SK-N-SH (cell line): ENCODE measurements at regions not wholly inside any gene's neighbourhood (a gene's known extent, or its start where the extent isn't known, plus 50 kb on each side); places are given as distances from the start of the nearest gene placed in this dataset.

Experiments used
- CTCF ChIA-PET: fragments of 300-600, 350-600 bp; formaldehyde crosslinking; extraction: SDS; loops from one replicate; lab custom pipeline; 2021; lab: Yijun Ruan, JAX
- POLR2A ChIA-PET: fragments of 350-600 bp; sonication (Branson Sonifier 250); formaldehyde crosslinking; extraction: SDS; loops from one replicate; lab custom pipeline; 2020; ENCODE audit warnings: antibody characterized with exemption, inconsistent platforms; lab: Yijun Ruan, JAX
- DNase-seq: peaks from one replicate; pipeline ENCODE4 v3.0.0; 2012
- H2AFZ ChIP-seq: fragments of 200-600 bp; sonication (generic); 2 replicates; pipeline ENCODE4 v1.8.1; 2016; ENCODE audit warnings: antibody characterized with exemption, mild to moderate bottlenecking, low read depth
- H3F3A ChIP-seq: fragments of 200-600 bp; sonication (generic); replicated peaks from 2 replicates; pipeline ENCODE3; 2016; ENCODE audit warnings: antibody characterized with exemption, mild to moderate bottlenecking; ENCODE audit not compliant: insufficient read depth
- H3K27ac ChIP-seq, 2 experiments: fragments of 200-500 bp in 1 of 2; fragments of 200-600 bp in 1 of 2; sonication (Bioruptor generic) in 1 of 2; sonication (generic), shearing (Covaris generic) in 1 of 2; 2 replicates each; pipeline versions ENCODE4 v1.5.1 to v1.6.1; 2014 to 2016; ENCODE audit warnings: low read depth in 2 of 2, inconsistent platforms in 1 of 2, low read length in 1 of 2, mild to moderate bottlenecking in 1 of 2, mixed read lengths in 1 of 2
- H3K27me3 ChIP-seq: fragments of 200-600 bp; sonication (generic), shearing (Covaris generic); 2 replicates; pipeline ENCODE4 v1.6.1; 2016; ENCODE audit warnings: mixed run types; ENCODE audit not compliant: insufficient read depth
- H3K36me3 ChIP-seq, 2 experiments: fragments of 200-500 bp in 1 of 2; fragments of 200-600 bp in 1 of 2; sonication (Bioruptor generic) in 1 of 2; sonication (generic) in 1 of 2; replicated peaks in 1 of 2; 2 replicates each; pipeline versions ENCODE3 to v1.5.1; 2014 to 2016; ENCODE audit warnings: low read length in 1 of 2, mild to moderate bottlenecking in 1 of 2; ENCODE audit not compliant: insufficient read depth in 2 of 2, control insufficient read depth in 1 of 2
- H3K4me1 ChIP-seq, 2 experiments: fragments of 200-500 bp in 1 of 2; fragments of 200-600 bp in 1 of 2; sonication (Bioruptor generic) in 1 of 2; sonication (generic), shearing (Covaris generic) in 1 of 2; 2 replicates each; pipeline versions ENCODE4 v1.5.1 to v1.6.1; 2014 to 2016; ENCODE audit warnings: low read depth in 1 of 2, low read length in 1 of 2, mixed run types in 1 of 2; ENCODE audit not compliant: insufficient read depth in 2 of 2, control insufficient read depth in 1 of 2
- H3K4me2 ChIP-seq: fragments of 200-600 bp; sonication (generic), shearing (Covaris generic); 2 replicates; pipeline ENCODE4 v1.6.1; 2017; ENCODE audit warnings: mixed run types
- H3K4me3 ChIP-seq, 2 experiments: fragments of 200-500 bp in 1 of 2; fragments of 200-600 bp in 1 of 2; sonication (Bioruptor generic) in 1 of 2; sonication (generic), shearing (Covaris generic) in 1 of 2; 2 replicates each; pipeline versions ENCODE4 v1.5.1 to v1.8.1; 2014 to 2016; ENCODE audit warnings: low read depth in 2 of 2, inconsistent platforms in 1 of 2, low read length in 1 of 2, mild to moderate bottlenecking in 1 of 2, mixed read lengths in 1 of 2, moderate library complexity in 1 of 2
- H3K79me2 ChIP-seq: fragments of 200-600 bp; sonication (generic); 2 replicates; pipeline ENCODE4 v1.8.1; 2017; ENCODE audit warnings: mild to moderate bottlenecking; ENCODE audit not compliant: insufficient read depth
- H3K9ac ChIP-seq: fragments of 200-600 bp; sonication (generic); 2 replicates; pipeline ENCODE4 v1.6.1; 2017; ENCODE audit warnings: mixed run types
- H3K9me2 ChIP-seq: fragments of 200-600 bp; sonication (generic); 2 replicates; pipeline ENCODE4 v1.6.1; 2017; ENCODE audit warnings: mixed run types
- H3K9me3 ChIP-seq: fragments of 200-600 bp; sonication (generic); 2 replicates; pipeline ENCODE4 v1.6.1; 2017; ENCODE audit warnings: mixed run types, mild to moderate bottlenecking, moderate library complexity
- H4K20me1 ChIP-seq: fragments of 200-600 bp; sonication (generic); 2 replicates; pipeline ENCODE4 v1.6.1; 2017; ENCODE audit warnings: mild to moderate bottlenecking, mixed run types; ENCODE audit not compliant: insufficient read depth
- CHD2 ChIP-seq: fragments of 150-350 bp; IDR thresholded peaks from 2 replicates; pipeline ENCODE4 v1.6.1; 2018; ENCODE audit warnings: low read length; ENCODE audit not compliant: partially characterized antibody
- FOXJ3 ChIP-seq: sonication (generic); formaldehyde crosslinking; IDR thresholded peaks from 2 replicates; pipeline ENCODE4 v1.5.1; 2020; ENCODE audit warnings: mild to moderate bottlenecking, missing genetic modification reagents
- FOXM1 ChIP-seq: IDR thresholded peaks from 2 replicates; pipeline ENCODE4 v1.4.0; 2012; ENCODE audit warnings: low read depth, mild to moderate bottlenecking
- MXI1 ChIP-seq: IDR thresholded peaks from 2 replicates; pipeline ENCODE4 v1.6.1; 2012; ENCODE audit warnings: mild to moderate bottlenecking, low read depth, low read length, improper control_type of control experiment
- NFIC ChIP-seq: IDR thresholded peaks from 2 replicates; pipeline ENCODE4 v1.4.0; 2012; ENCODE audit warnings: borderline replicate concordance
- PBX3 ChIP-seq: IDR thresholded peaks from 2 replicates; pipeline ENCODE4; 2012
- POLR2AphosphoS5 ChIP-seq: IDR thresholded peaks from 2 replicates; pipeline ENCODE4 v1.6.1; 2012; ENCODE audit warnings: low read depth, low read length
- RAD21 ChIP-seq: IDR thresholded peaks from 2 replicates; pipeline ENCODE4 v1.6.1; 2012; ENCODE audit warnings: mild to moderate bottlenecking, low read length
- RCOR1 ChIP-seq: fragments of 150-350 bp; IDR thresholded peaks from 2 replicates; pipeline ENCODE4 v1.6.1; 2017; ENCODE audit warnings: antibody characterized with exemption, low read length
- REST ChIP-seq: IDR thresholded peaks from 2 replicates; pipeline ENCODE4 v1.6.1; 2012; ENCODE audit warnings: mild to moderate bottlenecking, low read depth, low read length, moderate library complexity
- RFX5 ChIP-seq: IDR thresholded peaks from 2 replicates; pipeline ENCODE4 v1.6.1; 2012; ENCODE audit warnings: mild to moderate bottlenecking, improper control_type of control experiment, low read length
- RXRA ChIP-seq: IDR thresholded peaks from 2 replicates; pipeline ENCODE4 v1.4.0; 2012; ENCODE audit warnings: low read depth, mild to moderate bottlenecking, borderline replicate concordance
- SMC3 ChIP-seq: IDR thresholded peaks from 2 replicates; pipeline ENCODE4 v1.6.1; 2012; ENCODE audit warnings: low read depth, low read length, improper control_type of control experiment
- TAF1 ChIP-seq: IDR thresholded peaks from 2 replicates; pipeline ENCODE4 v1.6.1; 2012; ENCODE audit warnings: low read depth, mild to moderate bottlenecking, low read length, moderate library complexity, borderline replicate concordance
- USF2 ChIP-seq: fragments of 150-350 bp; IDR thresholded peaks from 2 replicates; pipeline ENCODE4 v1.6.1; 2017; ENCODE audit warnings: antibody characterized with exemption, low read length, low read depth, borderline replicate concordance
- YY1 ChIP-seq: IDR thresholded peaks from 2 replicates; pipeline ENCODE4 v1.4.0; 2012; ENCODE audit warnings: low read depth, mild to moderate bottlenecking
- ZBTB33 ChIP-seq: IDR thresholded peaks from 2 replicates; pipeline ENCODE4 v1.4.0; 2012; ENCODE audit warnings: low read depth, borderline replicate concordance
- WGBS: methylation state at CpG from one replicate; pipeline ENCODE4 v1.1.6; 2017; ENCODE audit warnings: low lambda C conversion rate; 5-methylcytosine and 5-hydroxymethylcytosine counted together

GRCh38 chr7:16033233-16033632 is 346.8 kb upstream of the MEOX2 start:
- H3K36me3 ChIP-seq, result no peaks in the 10 kb centered on the region
- H3K9ac ChIP-seq, result no peak overlapping the region
- no peak overlapping the region for H3K4me2 ChIP-seq
- no peaks in the 10 kb centered on the region for H3K4me1 ChIP-seq
- no peak overlapping the region for H3K27ac ChIP-seq
- no peaks in the 10 kb centered on the region for H3K9me2 ChIP-seq
- no peaks in the 10 kb centered on the region for H4K20me1 ChIP-seq
- ChIA-PET CTCF (no interaction called here), POLR2A (no interaction called here)
- WGBS, result 0% methylated on average over 2 of the region's 2 CpGs
- H3K9me3 ChIP-seq, result no peaks in the 10 kb centered on the region; the same call in 1 of the 2 replicates
- DNase-seq, result no peak
- no peak overlapping the region for H2AFZ ChIP-seq
- H3K4me3 ChIP-seq, result no peak overlapping the region
- no peaks in the 10 kb centered on the region for H3F3A ChIP-seq
- TF ChIP-seq USF2 (no peak), FOXJ3 (no peak), MXI1 (no peak), FOXM1 (no peak)
- no peaks in the 10 kb centered on the region for H3K79me2 ChIP-seq
- H3K27me3 ChIP-seq, result no peaks in the 10 kb centered on the region; the same call in 1 of the 2 replicates

GRCh38 chr7:16028636-16029035 is 342.2 kb upstream of the MEOX2 start:
- DNase-seq, result no peak

More at GRCh38 chr7:16028636-16029035, 342.2 kb upstream of the MEOX2 start:
- Histone ChIP-seq H3K9ac (no peak overlapping the region), H3K79me2 (no peaks in the 10 kb centered on the region), H4K20me1 (no peaks in the 10 kb centered on the region), H3K4me1 (no peaks in the 10 kb centered on the region), H3K9me2 (no peaks in the 10 kb centered on the region), H3K9me3 (no peaks in the 10 kb centered on the region; the same call in 1 of the 2 replicates), H3K4me2 (no peak overlapping the region), H3F3A (peaks cover 6% of the 10 kb centered on the region), H3K36me3 (no peaks in the 10 kb centered on the region), H3K27me3 (no peaks in the 10 kb centered on the region), H3K27ac (no peak overlapping the region), H3K4me3 (no peak overlapping the region), H2AFZ (no peak overlapping the region)
- ChIA-PET CTCF (no interaction called here), POLR2A (no interaction called here)
- 9% methylated on average over 5 of the region's 5 CpGs for WGBS
- TF ChIP-seq REST (no peak), YY1 (no peak), RXRA (no peak), NFIC (no peak), PBX3 (no peak), TAF1 (no peak), RCOR1 (no peak), RAD21 (no peak), RFX5 (no peak), POLR2AphosphoS5 (no peak), CHD2 (no peak), SMC3 (no peak), ZBTB33 (no peak), FOXJ3 (no peak)
